ENCODE measurements at regions not wholly inside any gene's neighbourhood (a gene's known extent, or its start where the extent isn't known, plus 50 kb on each side); places are given as distances from the start of the nearest gene placed in this dataset.

- no peak overlapping the region for H2AFZ ChIP-seq (ENCODE audit: low read depth, low read length, poor library complexity, severe bottlenecking)
- H4K20me1 ChIP-seq (ENCODE audit: insufficient read depth) = no peaks in the 10 kb centered on the region
- intact Hi-C loops (cut with micrococcal nuclease) = no loop called here
- H3K79me2 ChIP-seq (ENCODE audit: insufficient read depth, low read length) = no peaks in the 10 kb centered on the region
- no peak for DNase-seq (ENCODE audit: low read depth, low spot score)
- H3K9ac ChIP-seq (ENCODE audit: low read length) = no peak overlapping the region
- H3K4me3 ChIP-seq (replicated peaks in 1 of 2; ENCODE audit: low read depth in 1 of 2, low read length in 2 of 2) = no peak overlapping the region
- H3K27me3 ChIP-seq (ENCODE audit: insufficient read depth, low read length) = no peaks in the 10 kb centered on the region; the same call in 1 of the 2 replicates
- no peaks in the 10 kb centered on the region for H3K9me2 ChIP-seq (ENCODE audit: insufficient read depth)
- H3K27ac ChIP-seq (ENCODE audit: low read depth, low read length) = no peak overlapping the region
- no peak overlapping the region for H3K4me2 ChIP-seq (ENCODE audit: low read length)
- no peaks in the 10 kb centered on the region for H3K36me3 ChIP-seq (ENCODE audit: control insufficient read depth in 1 of 2, insufficient read depth in 2 of 2, low read length in 2 of 2)
- no TSS peak for BruUV-seq (replicated peaks)
- no peaks in the 10 kb centered on the region for H3K9me3 ChIP-seq (ENCODE audit: control insufficient read depth in 1 of 2, insufficient read depth in 1 of 2, low read depth in 1 of 2, low read length in 2 of 2)
- ChIA-PET POLR2A (no interaction called here), RAD21 (ENCODE audit: low non-redundant PET in 1 of 2, low total read pairs in 2 of 2, uncharacterized antibody in 2 of 2, unreplicated experiment in 2 of 2) (no interaction called here), CTCF (no interaction called here)
- H3K4me1 ChIP-seq (ENCODE audit: control insufficient read depth in 1 of 2, insufficient read depth in 2 of 2, low read length in 2 of 2) = no peaks in the 10 kb centered on the region
- no peak for ATAC-seq
- TF ChIP-seq, protein P1, sequence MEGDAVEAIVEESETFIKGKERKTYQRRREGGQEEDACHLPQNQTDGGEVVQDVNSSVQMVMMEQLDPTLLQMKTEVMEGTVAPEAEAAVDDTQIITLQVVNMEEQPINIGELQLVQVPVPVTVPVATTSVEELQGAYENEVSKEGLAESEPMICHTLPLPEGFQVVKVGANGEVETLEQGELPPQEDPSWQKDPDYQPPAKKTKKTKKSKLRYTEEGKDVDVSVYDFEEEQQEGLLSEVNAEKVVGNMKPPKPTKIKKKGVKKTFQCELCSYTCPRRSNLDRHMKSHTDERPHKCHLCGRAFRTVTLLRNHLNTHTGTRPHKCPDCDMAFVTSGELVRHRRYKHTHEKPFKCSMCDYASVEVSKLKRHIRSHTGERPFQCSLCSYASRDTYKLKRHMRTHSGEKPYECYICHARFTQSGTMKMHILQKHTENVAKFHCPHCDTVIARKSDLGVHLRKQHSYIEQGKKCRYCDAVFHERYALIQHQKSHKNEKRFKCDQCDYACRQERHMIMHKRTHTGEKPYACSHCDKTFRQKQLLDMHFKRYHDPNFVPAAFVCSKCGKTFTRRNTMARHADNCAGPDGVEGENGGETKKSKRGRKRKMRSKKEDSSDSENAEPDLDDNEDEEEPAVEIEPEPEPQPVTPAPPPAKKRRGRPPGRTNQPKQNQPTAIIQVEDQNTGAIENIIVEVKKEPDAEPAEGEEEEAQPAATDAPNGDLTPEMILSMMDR (IDR thresholded peaks at IDR 0.05 in 2 of 3, conservative IDR thresholded peaks at IDR 0.05 in 1 of 3; ENCODE audit: borderline replicate concordance in 1 of 3, insufficient read depth in 1 of 3, low read depth in 2 of 3, low read length in 2 of 3) = no peak
- TF ChIP-seq EZH2 (IDR thresholded peaks at IDR 0.05) (no peak), CEBPB (IDR thresholded peaks at IDR 0.05; ENCODE audit: low read depth) (no peak), SP1 (IDR thresholded peaks at IDR 0.05; ENCODE audit: low read depth) (no peak), ELF1 (IDR thresholded peaks at IDR 0.05; ENCODE audit: borderline replicate concordance, low read depth) (no peak), YY1 (IDR thresholded peaks at IDR 0.05; ENCODE audit: extremely low read depth, insufficient replicate concordance, low read depth, low read length) (no peak), SIN3A (IDR thresholded peaks at IDR 0.05; ENCODE audit: low read depth) (no peak), FOSL1 (IDR thresholded peaks at IDR 0.05; ENCODE audit: low read depth) (no peak), RAD21 (IDR thresholded peaks at IDR 0.05; ENCODE audit: low read depth) (no peak), CBX3 (IDR thresholded peaks at IDR 0.05; ENCODE audit: low read depth) (no peak), POLR2AphosphoS5 (IDR thresholded peaks at IDR 0.05; ENCODE audit: low read depth, low read length) (no peak)
Measured at GRCh38 chr12:124153392-124153791, 141.5 kb upstream of the RFLNA start.
